ENCODE measurements at regions not wholly inside any gene's neighbourhood (a gene's known extent, or its start where the extent isn't known, plus 50 kb on each side); places are given as distances from the start of the nearest gene placed in this dataset.

- in situ Hi-C loops (cut with HindIII; ENCODE audit: low sequenced_read_pairs): no loop called here
These were observed 327.2 kb upstream of the ZFP64 start for GRCh38 chr20:52518735-52519134.

- in situ Hi-C loops (cut with HindIII; ENCODE audit: low sequenced_read_pairs): no loop called here
These were observed 324.3 kb upstream of the ZFP64 start for GRCh38 chr20:52515877-52516276.

GRCh38 chr20:52500157-52500556 lies 308.6 kb upstream of the ZFP64 start:
- in situ Hi-C loops (cut with HindIII; ENCODE audit: low sequenced_read_pairs): no loop called here

- in situ Hi-C loops (cut with HindIII; ENCODE audit: low sequenced_read_pairs): no loop called here
These were observed 306.2 kb upstream of the ZFP64 start for GRCh38 chr20:52497731-52498130.

GRCh38 chr20:52496191-52496590 lies 304.6 kb upstream of the ZFP64 start:
- in situ Hi-C loops (cut with HindIII; ENCODE audit: low sequenced_read_pairs): no loop called here

GRCh38 chr20:52494244-52494643 lies 302.7 kb upstream of the ZFP64 start:
- in situ Hi-C loops (cut with HindIII; ENCODE audit: low sequenced_read_pairs): loop anchor here (5.0 kb wide), 1 partner anchor 72 kb away; no protein-coding TSS in a partner anchor

- in situ Hi-C loops (cut with HindIII; ENCODE audit: low sequenced_read_pairs): loop anchor here (5.0 kb wide), 1 partner anchor 71 kb away; no protein-coding TSS in a partner anchor
These were observed 301.7 kb upstream of the ZFP64 start for GRCh38 chr20:52493171-52493721.

GRCh38 chr20:52490711-52491430 lies 299.3 kb upstream of the ZFP64 start:
- in situ Hi-C loops (cut with HindIII; ENCODE audit: low sequenced_read_pairs): loop anchor here (5.0 kb wide), 1 partner anchor 69 kb away; no protein-coding TSS in a partner anchor

GRCh38 chr20:52484438-52484837 lies 292.9 kb upstream of the ZFP64 start:
- in situ Hi-C loops (cut with HindIII; ENCODE audit: low sequenced_read_pairs): no loop called here

- in situ Hi-C loops (cut with HindIII; ENCODE audit: low sequenced_read_pairs): no loop called here
These were observed 291.8 kb upstream of the ZFP64 start for GRCh38 chr20:52483382-52483781.

GRCh38 chr20:52482044-52482443 lies 290.5 kb upstream of the ZFP64 start:
- in situ Hi-C loops (cut with HindIII; ENCODE audit: low sequenced_read_pairs): no loop called here

GRCh38 chr20:52481443-52481842 lies 289.9 kb upstream of the ZFP64 start:
- in situ Hi-C loops (cut with HindIII; ENCODE audit: low sequenced_read_pairs): no loop called here

- in situ Hi-C loops (cut with HindIII; ENCODE audit: low sequenced_read_pairs): no loop called here
These were observed 284.6 kb upstream of the ZFP64 start for GRCh38 chr20:52476074-52476750.

- in situ Hi-C loops (cut with HindIII; ENCODE audit: low sequenced_read_pairs): no loop called here
These were observed 281.6 kb upstream of the ZFP64 start for GRCh38 chr20:52473186-52473585.

GRCh38 chr20:52470561-52470960 lies 279.0 kb upstream of the ZFP64 start:
- in situ Hi-C loops (cut with HindIII; ENCODE audit: low sequenced_read_pairs): no loop called here

GRCh38 chr20:52469128-52469527 lies 277.5 kb upstream of the ZFP64 start:
- in situ Hi-C loops (cut with HindIII; ENCODE audit: low sequenced_read_pairs): no loop called here

- in situ Hi-C loops (cut with HindIII; ENCODE audit: low sequenced_read_pairs): no loop called here
These were observed 274.4 kb upstream of the ZFP64 start for GRCh38 chr20:52465991-52466390.

GRCh38 chr20:52461582-52461981 lies 270.0 kb upstream of the ZFP64 start:
- in situ Hi-C loops (cut with HindIII; ENCODE audit: low sequenced_read_pairs): no loop called here

GRCh38 chr20:52459150-52459549 lies 267.6 kb upstream of the ZFP64 start:
- in situ Hi-C loops (cut with HindIII; ENCODE audit: low sequenced_read_pairs): no loop called here

- in situ Hi-C loops (cut with HindIII; ENCODE audit: low sequenced_read_pairs): no loop called here
These were observed 266.2 kb upstream of the ZFP64 start for GRCh38 chr20:52457826-52458225.

GRCh38 chr20:52454660-52455059 lies 263.1 kb upstream of the ZFP64 start:
- in situ Hi-C loops (cut with HindIII; ENCODE audit: low sequenced_read_pairs): no loop called here

Measured in endothelial cell of hepatic sinusoid (primary cell).